Activated T-cell treated with anti-CD3 and anti-CD28 coated beads, Interleukin-2, amount 50 U/mL, for 4 hours (primary cell): ENCODE measurements at regions not wholly inside any gene's neighbourhood (a gene's known extent, or its start where the extent isn't known, plus 50 kb on each side); places are given as distances from the start of the nearest gene placed in this dataset.

Source experiments
- ATAC-seq, 2 donors: fragments of 200-7000 bp; cut with Tn5 transposase; one replicate each; pipeline ENCODE4 v1.10.0; 2021
- DNase-seq: peaks from one replicate; pipeline ENCODE4 v3.0.0-alpha.2; 2020
- H3K27me3 Mint-ChIP-seq: one replicate; pipeline ENCODE4 v1.8.0; 2021; ENCODE audit warnings: low read depth, mixed read lengths
- H3K36me3 Mint-ChIP-seq: one replicate; pipeline ENCODE4 v1.8.0; 2022; ENCODE audit warnings: mixed read lengths; ENCODE audit not compliant: insufficient read depth
- H3K4me1 Mint-ChIP-seq: one replicate; pipeline ENCODE4 v1.8.0; 2021; ENCODE audit warnings: low read depth, mixed read lengths
- H3K4me3 Mint-ChIP-seq: one replicate; pipeline ENCODE4 v1.8.0; 2021; ENCODE audit warnings: mild to moderate bottlenecking, moderate library complexity, mixed read lengths
- H3K9me3 Mint-ChIP-seq: one replicate; pipeline ENCODE4 v1.8.0; 2021; ENCODE audit warnings: mixed read lengths

GRCh38 chr9:86752733-86753132 lies 194.6 kb downstream of the GAS1 start:
- peaks cover 9% of the 10 kb centered on the region for H3K27me3 Mint-ChIP-seq
- no peaks in the 10 kb centered on the region for H3K9me3 Mint-ChIP-seq
- ATAC-seq (no peak), DNase-seq (no peak)
- H3K4me3 Mint-ChIP-seq = no peak overlapping the region
- no peaks in the 10 kb centered on the region for H3K36me3 Mint-ChIP-seq
- H3K4me1 Mint-ChIP-seq = no peaks in the 10 kb centered on the region

GRCh38 chr9:86751956-86752355 lies 195.3 kb downstream of the GAS1 start:
- no peaks in the 10 kb centered on the region for H3K36me3 Mint-ChIP-seq
- no peak overlapping the region for H3K4me3 Mint-ChIP-seq
- no peak for DNase-seq
- ATAC-seq = no peak
- H3K9me3 Mint-ChIP-seq = no peaks in the 10 kb centered on the region
- peaks cover 6% of the 10 kb centered on the region for H3K27me3 Mint-ChIP-seq
- H3K4me1 Mint-ChIP-seq = no peaks in the 10 kb centered on the region

- ATAC-seq = no peak
- H3K9me3 Mint-ChIP-seq = no peaks in the 10 kb centered on the region
- no peaks in the 10 kb centered on the region for H3K36me3 Mint-ChIP-seq
Measured at GRCh38 chr9:86751207-86751606, 196.1 kb downstream of the GAS1 start.

GRCh38 chr9:86749894-86750255 lies 197.4 kb downstream of the GAS1 start:
- Mint-ChIP-seq H3K4me3 (no peak overlapping the region), H3K36me3 (no peaks in the 10 kb centered on the region), H3K27me3 (peaks cover 6% of the 10 kb centered on the region), H3K9me3 (no peaks in the 10 kb centered on the region), H3K4me1 (no peaks in the 10 kb centered on the region)
- no peak for ATAC-seq
- no peak for DNase-seq

More at GRCh38 chr9:86751207-86751606, 196.1 kb downstream of the GAS1 start:
- no peaks in the 10 kb centered on the region for H3K4me1 Mint-ChIP-seq
- peaks cover 6% of the 10 kb centered on the region for H3K27me3 Mint-ChIP-seq
- no peak overlapping the region for H3K4me3 Mint-ChIP-seq
- DNase-seq = no peak

- H3K27me3 Mint-ChIP-seq = peaks cover 6% of the 10 kb centered on the region
- no peak overlapping the region for H3K4me3 Mint-ChIP-seq
- H3K36me3 Mint-ChIP-seq = no peaks in the 10 kb centered on the region
- DNase-seq (no peak), ATAC-seq (no peak)
- no peaks in the 10 kb centered on the region for H3K9me3 Mint-ChIP-seq
- no peaks in the 10 kb centered on the region for H3K4me1 Mint-ChIP-seq
Measured at GRCh38 chr9:86749161-86749893, 198.0 kb downstream of the GAS1 start.

GRCh38 chr9:86747711-86748110 lies 199.6 kb downstream of the GAS1 start:
- DNase-seq = no peak
- no peaks in the 10 kb centered on the region for H3K36me3 Mint-ChIP-seq
- no peak overlapping the region for H3K4me3 Mint-ChIP-seq
- H3K4me1 Mint-ChIP-seq = no peaks in the 10 kb centered on the region
- no peaks in the 10 kb centered on the region for H3K9me3 Mint-ChIP-seq
- ATAC-seq = no peak
- peaks cover 6% of the 10 kb centered on the region for H3K27me3 Mint-ChIP-seq

GRCh38 chr9:86741311-86742208 lies 205.7 kb downstream of the GAS1 start:
- H3K4me1 Mint-ChIP-seq = no peaks in the 10 kb centered on the region

GRCh38 chr9:86735772-86736458 lies 211.4 kb downstream of the GAS1 start:
- no peak overlapping the region for H3K4me3 Mint-ChIP-seq
- no peaks in the 10 kb centered on the region for H3K9me3 Mint-ChIP-seq
- no peaks in the 10 kb centered on the region for H3K4me1 Mint-ChIP-seq
- ATAC-seq (no peak), DNase-seq (no peak)
- H3K27me3 Mint-ChIP-seq = no peaks in the 10 kb centered on the region
- H3K36me3 Mint-ChIP-seq = no peaks in the 10 kb centered on the region

More at GRCh38 chr9:86741311-86742208, 205.7 kb downstream of the GAS1 start:
- ATAC-seq (no peak), DNase-seq (no peak)
- no peaks in the 10 kb centered on the region for H3K36me3 Mint-ChIP-seq
- no peaks in the 10 kb centered on the region for H3K9me3 Mint-ChIP-seq
- H3K27me3 Mint-ChIP-seq = no peaks in the 10 kb centered on the region
- H3K4me3 Mint-ChIP-seq = no peak overlapping the region

- no peaks in the 10 kb centered on the region for H3K36me3 Mint-ChIP-seq
- no peaks in the 10 kb centered on the region for H3K4me1 Mint-ChIP-seq
- no peaks in the 10 kb centered on the region for H3K27me3 Mint-ChIP-seq
- no peak overlapping the region for H3K4me3 Mint-ChIP-seq
- no peak for DNase-seq
- H3K9me3 Mint-ChIP-seq = no peaks in the 10 kb centered on the region
- ATAC-seq = no peak
Measured at GRCh38 chr9:86734771-86735170, 212.5 kb downstream of the GAS1 start.

- Mint-ChIP-seq H3K27me3 (peaks cover 2% of the 10 kb centered on the region), H3K9me3 (no peaks in the 10 kb centered on the region), H3K4me1 (no peaks in the 10 kb centered on the region), H3K4me3 (no peak overlapping the region), H3K36me3 (no peaks in the 10 kb centered on the region)
- ATAC-seq (no peak), DNase-seq (no peak)
Measured at GRCh38 chr9:86733929-86734328, 213.4 kb downstream of the GAS1 start.

- Mint-ChIP-seq H3K9me3 (no peaks in the 10 kb centered on the region), H3K4me1 (no peaks in the 10 kb centered on the region), H3K36me3 (no peaks in the 10 kb centered on the region), H3K4me3 (no peak overlapping the region), H3K27me3 (peaks cover 2% of the 10 kb centered on the region)
- ATAC-seq (no peak), DNase-seq (no peak)
Measured at GRCh38 chr9:86732514-86733171, 214.7 kb downstream of the GAS1 start.

GRCh38 chr9:86731511-86732063 lies 215.7 kb downstream of the GAS1 start:
- Mint-ChIP-seq H3K36me3 (no peaks in the 10 kb centered on the region), H3K9me3 (no peaks in the 10 kb centered on the region), H3K4me1 (no peaks in the 10 kb centered on the region), H3K4me3 (no peak overlapping the region), H3K27me3 (peaks cover 2% of the 10 kb centered on the region)
- DNase-seq (no peak), ATAC-seq (no peak)

GRCh38 chr9:86730163-86730928 lies 217.0 kb downstream of the GAS1 start:
- Mint-ChIP-seq H3K27me3 (peaks cover 2% of the 10 kb centered on the region), H3K36me3 (no peaks in the 10 kb centered on the region), H3K4me1 (no peaks in the 10 kb centered on the region), H3K4me3 (no peak overlapping the region), H3K9me3 (no peaks in the 10 kb centered on the region)
- DNase-seq = no peak
- no peak for ATAC-seq
